ENCODE measurements at regions not wholly inside any gene's neighbourhood (a gene's known extent, or its start where the extent isn't known, plus 50 kb on each side); places are given as distances from the start of the nearest gene placed in this dataset.

DNA sequence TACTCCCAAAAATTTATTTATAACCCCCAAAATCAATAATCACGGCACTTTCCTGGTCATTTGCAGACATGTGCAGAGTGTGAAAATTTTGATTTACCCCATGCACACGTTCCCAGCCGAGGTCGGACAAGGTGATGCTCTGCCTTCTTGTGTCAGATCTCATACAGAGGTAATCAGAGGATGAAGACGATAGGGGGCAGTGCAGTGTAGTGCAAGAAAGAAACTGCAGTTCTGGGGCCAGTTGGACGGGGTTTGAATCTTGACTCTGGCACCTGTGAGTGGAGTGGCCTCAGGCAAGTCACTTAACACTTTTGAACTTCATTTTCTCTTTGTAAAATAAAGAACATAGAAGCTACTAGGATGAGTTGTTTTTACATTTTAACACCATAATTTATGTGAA is 88.4 kb downstream of the FRMPD3 start:
- no peaks in the 10 kb centered on the region for H3K9me3 ChIP-seq
- TF ChIP-seq, protein P1, sequence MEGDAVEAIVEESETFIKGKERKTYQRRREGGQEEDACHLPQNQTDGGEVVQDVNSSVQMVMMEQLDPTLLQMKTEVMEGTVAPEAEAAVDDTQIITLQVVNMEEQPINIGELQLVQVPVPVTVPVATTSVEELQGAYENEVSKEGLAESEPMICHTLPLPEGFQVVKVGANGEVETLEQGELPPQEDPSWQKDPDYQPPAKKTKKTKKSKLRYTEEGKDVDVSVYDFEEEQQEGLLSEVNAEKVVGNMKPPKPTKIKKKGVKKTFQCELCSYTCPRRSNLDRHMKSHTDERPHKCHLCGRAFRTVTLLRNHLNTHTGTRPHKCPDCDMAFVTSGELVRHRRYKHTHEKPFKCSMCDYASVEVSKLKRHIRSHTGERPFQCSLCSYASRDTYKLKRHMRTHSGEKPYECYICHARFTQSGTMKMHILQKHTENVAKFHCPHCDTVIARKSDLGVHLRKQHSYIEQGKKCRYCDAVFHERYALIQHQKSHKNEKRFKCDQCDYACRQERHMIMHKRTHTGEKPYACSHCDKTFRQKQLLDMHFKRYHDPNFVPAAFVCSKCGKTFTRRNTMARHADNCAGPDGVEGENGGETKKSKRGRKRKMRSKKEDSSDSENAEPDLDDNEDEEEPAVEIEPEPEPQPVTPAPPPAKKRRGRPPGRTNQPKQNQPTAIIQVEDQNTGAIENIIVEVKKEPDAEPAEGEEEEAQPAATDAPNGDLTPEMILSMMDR (IDR thresholded peaks at IDR 0.05), result peak; percentile 29 to 49 (median 36)
- no peak for TF ChIP-seq POLR2A (IDR thresholded peaks at IDR 0.05)
- H3K4me1 ChIP-seq, result no peaks in the 10 kb centered on the region
- H3K36me3 ChIP-seq, result no peaks in the 10 kb centered on the region
- no peaks in the 10 kb centered on the region for H3K27me3 ChIP-seq
- ATAC-seq (peak; percentile 63 to 73 (median 68)), DNase-seq (peak in 1 of 3 donors; percentile 44)
- no peak overlapping the region for H3K4me3 ChIP-seq
- H3K27ac ChIP-seq, result no peak overlapping the region
- intact Hi-C loops (cut with DNase I), result no loop called here
- 14% methylated on average over 6 of the region's 6 CpGs for WGBS (ENCODE audit: insufficient coverage, low coverage, low lambda C conversion rate, missing lambda C conversion rate)

DNA sequence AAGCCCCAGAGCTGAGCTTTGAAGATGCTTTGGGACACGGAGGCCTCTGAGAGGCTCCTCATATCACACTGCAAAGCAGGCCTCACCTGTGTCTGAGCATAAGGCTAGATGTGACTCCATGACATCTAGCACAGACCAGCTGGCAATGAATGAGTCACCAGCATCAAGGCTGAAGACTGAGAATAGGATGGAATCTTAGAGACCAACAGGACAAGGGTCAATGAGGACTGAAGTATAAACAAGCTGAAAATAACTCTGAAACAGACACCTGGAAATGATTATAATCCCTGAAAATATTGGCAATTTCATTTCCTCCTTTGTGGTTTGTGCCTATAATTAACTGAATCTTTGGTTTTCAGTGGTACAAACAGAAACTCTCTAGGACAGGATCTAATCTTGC is 87.1 kb upstream of the PRPS1 start:
- Histone ChIP-seq H3K27me3 (no peaks in the 10 kb centered on the region), H3K27ac (no peak overlapping the region), H3K9me3 (no peaks in the 10 kb centered on the region), H3K36me3 (no peaks in the 10 kb centered on the region), H3K4me3 (no peak overlapping the region), H3K4me1 (no peaks in the 10 kb centered on the region)
- intact Hi-C loops (cut with DNase I), result no loop called here
- DNase-seq (no peak), ATAC-seq (no peak)
- WGBS (ENCODE audit: insufficient coverage, low coverage, low lambda C conversion rate, missing lambda C conversion rate), result 100% methylated on average over 1 of the region's 1 CpG
- TF ChIP-seq, protein P1 (IDR thresholded peaks at IDR 0.05), result no peak
- no peak for TF ChIP-seq POLR2A (IDR thresholded peaks at IDR 0.05)

DNA sequence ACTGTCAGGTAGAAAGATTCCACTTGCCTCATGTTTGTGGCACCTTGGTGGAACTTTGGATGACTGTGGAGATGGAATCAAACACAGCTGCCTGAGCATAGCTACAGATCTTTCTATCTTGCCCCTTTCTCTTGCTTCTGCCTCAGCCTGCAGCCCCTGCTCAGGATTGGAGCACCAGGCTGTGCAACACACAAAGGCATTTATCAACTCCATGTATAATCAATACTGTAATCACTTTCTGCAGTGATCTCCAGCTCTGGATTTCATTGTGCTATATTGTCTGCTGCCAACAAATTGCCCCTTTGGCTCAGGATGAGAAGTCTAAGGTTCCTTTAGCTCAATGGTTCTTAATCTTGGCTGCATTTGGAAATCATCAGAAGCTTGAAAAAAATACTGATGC is 86.3 kb upstream of the PRPS1 start:
- H3K4me1 ChIP-seq, result no peaks in the 10 kb centered on the region
- intact Hi-C loops (cut with DNase I), result no loop called here
- no peaks in the 10 kb centered on the region for H3K27me3 ChIP-seq
- TF ChIP-seq POLR2A (IDR thresholded peaks at IDR 0.05), result no peak
- TF ChIP-seq, protein P1 (IDR thresholded peaks at IDR 0.05), result no peak
- H3K4me3 ChIP-seq, result no peak overlapping the region
- no peaks in the 10 kb centered on the region for H3K9me3 ChIP-seq
- no peak for ATAC-seq
- H3K27ac ChIP-seq, result no peak overlapping the region
- no peaks in the 10 kb centered on the region for H3K36me3 ChIP-seq
- DNase-seq, result no peak

DNA sequence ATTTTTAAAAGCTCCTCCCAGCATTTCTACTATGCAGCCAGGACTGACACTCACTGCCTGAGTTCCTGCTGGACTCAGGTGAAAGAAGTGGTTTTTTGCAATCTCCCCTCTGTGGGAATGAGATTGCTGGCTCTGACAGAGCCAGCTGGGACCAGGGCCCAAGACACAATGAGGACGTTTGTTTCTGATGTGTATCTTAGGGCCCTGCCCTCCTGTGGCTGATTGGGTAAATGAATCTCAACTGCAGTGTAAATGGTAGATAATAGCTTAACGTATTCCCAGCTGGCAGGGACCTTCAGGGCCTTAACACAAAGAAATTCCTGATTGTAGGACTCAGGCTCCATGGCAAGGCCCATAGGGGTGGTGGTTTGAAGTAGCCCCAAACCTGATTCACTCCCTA is 85.8 kb upstream of the PRPS1 start:
- no peak for ATAC-seq

More for the DNA sequence above, 85.8 kb upstream of the PRPS1 start:
- H3K36me3 ChIP-seq, result no peaks in the 10 kb centered on the region
- intact Hi-C loops (cut with DNase I), result no loop called here
- no peaks in the 10 kb centered on the region for H3K4me1 ChIP-seq
- DNase-seq, result no peak
- H3K4me3 ChIP-seq, result no peak overlapping the region
- TF ChIP-seq POLR2A (IDR thresholded peaks at IDR 0.05), result no peak
- TF ChIP-seq, protein P1 (IDR thresholded peaks at IDR 0.05), result no peak
- H3K27ac ChIP-seq, result no peak overlapping the region
- no peaks in the 10 kb centered on the region for H3K9me3 ChIP-seq
- no peaks in the 10 kb centered on the region for H3K27me3 ChIP-seq
- 0% methylated on average over 2 of the region's 2 CpGs for WGBS (ENCODE audit: insufficient coverage, low coverage, low lambda C conversion rate, missing lambda C conversion rate)

All from right lobe of liver (tissue), 6 donors.